ENCODE measurements at regions not wholly inside any gene's neighbourhood (a gene's known extent, or its start where the extent isn't known, plus 50 kb on each side); places are given as distances from the start of the nearest gene placed in this dataset.

GRCh38 chr5:131079232-131079631, 85.8 kb downstream of the HINT1 start:
- H3K4me1 ChIP-seq (replicated peaks; ENCODE audit: insufficient read depth), result no peaks in the 10 kb centered on the region
- H3K27ac ChIP-seq, result no peak overlapping the region
- H3K36me3 ChIP-seq (ENCODE audit: low read depth), result no peaks in the 10 kb centered on the region
- DNase-seq, result no peak
- no peak overlapping the region for H3K4me3 ChIP-seq
- H4K20me1 ChIP-seq (ENCODE audit: insufficient read depth), result no peaks in the 10 kb centered on the region
- H3K79me2 ChIP-seq (ENCODE audit: low read depth), result no peaks in the 10 kb centered on the region
- no peaks in the 10 kb centered on the region for H3K9me3 ChIP-seq (ENCODE audit: insufficient read depth, low read depth)
- peak overlapping the region; percentile 46; the same call in 1 of the 2 replicates for H2AFZ ChIP-seq
- ChIA-PET POLR2A (ENCODE audit: unreplicated experiment) (no interaction called here), CTCF (no interaction called here)
- H3K4me2 ChIP-seq, result no peak overlapping the region
- TF ChIP-seq EZH2 (IDR thresholded peaks at IDR 0.05; ENCODE audit: low read depth), result no peak
- TF ChIP-seq CTCF (conservative IDR thresholded peaks at IDR 0.05), result no peak
- no peaks in the 10 kb centered on the region for H3F3A ChIP-seq (ENCODE audit: insufficient read depth, low read depth)
- H3K27me3 ChIP-seq (ENCODE audit: insufficient read depth, low read depth), result no peaks in the 10 kb centered on the region
- H3K9me2 ChIP-seq (ENCODE audit: insufficient read depth), result no peaks in the 10 kb centered on the region
- BruUV-seq (replicated peaks), result no TSS peak
- intact Hi-C loops (cut with micrococcal nuclease; ENCODE audit: unreplicated experiment), result no loop called here

- Histone ChIP-seq H3K9me3 (ENCODE audit: insufficient read depth, low read depth) (no peaks in the 10 kb centered on the region), H4K20me1 (ENCODE audit: insufficient read depth) (no peaks in the 10 kb centered on the region), H2AFZ (no peak overlapping the region), H3K27me3 (ENCODE audit: insufficient read depth, low read depth) (no peaks in the 10 kb centered on the region), H3K36me3 (ENCODE audit: low read depth) (no peaks in the 10 kb centered on the region), H3K79me2 (ENCODE audit: low read depth) (no peaks in the 10 kb centered on the region), H3K4me1 (replicated peaks; ENCODE audit: insufficient read depth) (no peaks in the 10 kb centered on the region), H3K4me3 (no peak overlapping the region), H3K4me2 (no peak overlapping the region), H3K27ac (no peak overlapping the region), H3F3A (ENCODE audit: insufficient read depth, low read depth) (no peaks in the 10 kb centered on the region), H3K9me2 (ENCODE audit: insufficient read depth) (no peaks in the 10 kb centered on the region)
- no TSS peak for BruUV-seq (replicated peaks)
- CTCF ChIA-PET, result no interaction called here
- no peak for DNase-seq
- TF ChIP-seq CTCF (conservative IDR thresholded peaks at IDR 0.05) (no peak), EZH2 (IDR thresholded peaks at IDR 0.05; ENCODE audit: low read depth) (no peak)
- POLR2A ChIA-PET (ENCODE audit: unreplicated experiment), result no interaction called here
- intact Hi-C loops (cut with micrococcal nuclease; ENCODE audit: unreplicated experiment), result no loop called here
Measured at GRCh38 chr5:131068893-131069643, 96.0 kb downstream of the HINT1 start.

- CTCF ChIA-PET, result no interaction called here
Measured at GRCh38 chr5:131068076-131068475, 97.0 kb downstream of the HINT1 start.

More at GRCh38 chr5:131068076-131068475, 97.0 kb downstream of the HINT1 start:
- H3K9me3 ChIP-seq (ENCODE audit: insufficient read depth, low read depth), result no peaks in the 10 kb centered on the region
- H3K27me3 ChIP-seq (ENCODE audit: insufficient read depth, low read depth), result no peaks in the 10 kb centered on the region
- H4K20me1 ChIP-seq (ENCODE audit: insufficient read depth), result no peaks in the 10 kb centered on the region
- intact Hi-C loops (cut with micrococcal nuclease; ENCODE audit: unreplicated experiment), result no loop called here
- H3K4me1 ChIP-seq (replicated peaks; ENCODE audit: insufficient read depth), result no peaks in the 10 kb centered on the region
- TF ChIP-seq CTCF (conservative IDR thresholded peaks at IDR 0.05), result no peak
- TF ChIP-seq EZH2 (IDR thresholded peaks at IDR 0.05; ENCODE audit: low read depth), result no peak
- DNase-seq, result no peak
- no peaks in the 10 kb centered on the region for H3K79me2 ChIP-seq (ENCODE audit: low read depth)
- no peak overlapping the region for H2AFZ ChIP-seq
- no peaks in the 10 kb centered on the region for H3K9me2 ChIP-seq (ENCODE audit: insufficient read depth)
- H3K36me3 ChIP-seq (ENCODE audit: low read depth), result no peaks in the 10 kb centered on the region
- POLR2A ChIA-PET (ENCODE audit: unreplicated experiment), result no interaction called here
- no peak overlapping the region for H3K27ac ChIP-seq
- no peaks in the 10 kb centered on the region for H3F3A ChIP-seq (ENCODE audit: insufficient read depth, low read depth)
- BruUV-seq (replicated peaks), result no TSS peak
- no peak overlapping the region for H3K4me3 ChIP-seq
- H3K4me2 ChIP-seq, result no peak overlapping the region
